ENCODE measurements at regions not wholly inside any gene's neighbourhood (a gene's known extent, or its start where the extent isn't known, plus 50 kb on each side); places are given as distances from the start of the nearest gene placed in this dataset.

- no peak for DNase-seq (ENCODE audit: low read depth)
- H3K4me3 ChIP-seq (ENCODE audit: low read depth, low read length): no peak overlapping the region
- no peak for TF ChIP-seq CTCF (IDR thresholded peaks at IDR 0.05; ENCODE audit: insufficient read depth, low read depth, low read length)
- no peaks in the 10 kb centered on the region for H3K36me3 ChIP-seq (ENCODE audit: control insufficient read depth, insufficient read depth, low read length)
- CTCF ChIA-PET: no interaction called here
- no peaks in the 10 kb centered on the region for H3K27me3 ChIP-seq (ENCODE audit: control insufficient read depth, insufficient read depth, low read length)
- POLR2A ChIA-PET: no interaction called here
These were observed 73.9 kb downstream of the TEX29 start for GRCh38 chr13:111394211-111394922.

- DNase-seq (ENCODE audit: low read depth): no peak
- Histone ChIP-seq H3K36me3 (ENCODE audit: control insufficient read depth, insufficient read depth, low read length) (no peaks in the 10 kb centered on the region), H3K27me3 (ENCODE audit: control insufficient read depth, insufficient read depth, low read length) (no peaks in the 10 kb centered on the region), H3K4me3 (ENCODE audit: low read depth, low read length) (no peak overlapping the region)
- ChIA-PET CTCF (no interaction called here), POLR2A (no interaction called here)
- TF ChIP-seq CTCF (IDR thresholded peaks at IDR 0.05; ENCODE audit: insufficient read depth, low read depth, low read length): no peak
These were observed 75.3 kb downstream of the TEX29 start for GRCh38 chr13:111395511-111396393.

GRCh38 chr13:111396457-111396856, 76.0 kb downstream of the TEX29 start:
- CTCF ChIA-PET: no interaction called here
- no peaks in the 10 kb centered on the region for H3K36me3 ChIP-seq (ENCODE audit: control insufficient read depth, insufficient read depth, low read length)
- H3K27me3 ChIP-seq (ENCODE audit: control insufficient read depth, insufficient read depth, low read length): no peaks in the 10 kb centered on the region
- H3K4me3 ChIP-seq (ENCODE audit: low read depth, low read length): no peak overlapping the region
- DNase-seq (ENCODE audit: low read depth): no peak
- POLR2A ChIA-PET: no interaction called here
- TF ChIP-seq CTCF (IDR thresholded peaks at IDR 0.05; ENCODE audit: insufficient read depth, low read depth, low read length): no peak

DNA sequence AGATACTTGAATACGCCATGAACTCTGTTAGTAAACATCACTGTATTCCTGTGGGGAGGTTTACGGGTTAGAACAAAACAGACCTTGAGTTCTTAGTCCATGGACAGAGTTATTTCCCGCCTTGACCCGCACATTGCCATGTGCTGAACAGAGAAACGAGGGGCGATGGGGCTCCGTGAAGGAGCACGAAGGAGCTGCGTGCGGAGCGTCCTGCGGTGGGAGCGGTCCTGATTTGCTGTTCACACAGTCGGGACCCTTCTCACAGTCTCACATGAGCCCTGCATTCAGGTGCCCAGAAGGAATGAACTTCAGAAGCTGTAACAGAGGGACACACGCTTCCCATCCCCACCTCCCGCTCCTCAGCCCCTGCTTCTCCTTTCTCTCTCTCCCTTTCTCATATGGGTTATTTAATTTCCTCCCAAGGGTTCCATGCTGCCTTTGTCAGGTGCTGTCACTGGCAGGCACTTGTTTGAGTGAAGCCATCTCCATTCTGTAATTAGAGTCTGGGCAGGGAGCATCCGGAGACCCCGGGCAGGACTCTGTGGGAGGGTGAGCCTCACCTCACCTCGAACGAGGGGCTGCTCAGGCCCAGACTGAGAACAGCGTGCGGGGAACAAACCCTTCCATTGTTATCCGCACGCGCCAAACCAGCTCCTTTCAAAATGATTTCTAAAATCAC, 76.9 kb downstream of the TEX29 start:
- ChIA-PET CTCF (no interaction called here), POLR2A (no interaction called here)
- no peak for TF ChIP-seq CTCF (IDR thresholded peaks at IDR 0.05; ENCODE audit: insufficient read depth, low read depth, low read length)
- Histone ChIP-seq H3K36me3 (ENCODE audit: control insufficient read depth, insufficient read depth, low read length) (no peaks in the 10 kb centered on the region), H3K27me3 (ENCODE audit: control insufficient read depth, insufficient read depth, low read length) (no peaks in the 10 kb centered on the region), H3K4me3 (ENCODE audit: low read depth, low read length) (no peak overlapping the region)
- DNase-seq (ENCODE audit: low read depth): no peak

DNA sequence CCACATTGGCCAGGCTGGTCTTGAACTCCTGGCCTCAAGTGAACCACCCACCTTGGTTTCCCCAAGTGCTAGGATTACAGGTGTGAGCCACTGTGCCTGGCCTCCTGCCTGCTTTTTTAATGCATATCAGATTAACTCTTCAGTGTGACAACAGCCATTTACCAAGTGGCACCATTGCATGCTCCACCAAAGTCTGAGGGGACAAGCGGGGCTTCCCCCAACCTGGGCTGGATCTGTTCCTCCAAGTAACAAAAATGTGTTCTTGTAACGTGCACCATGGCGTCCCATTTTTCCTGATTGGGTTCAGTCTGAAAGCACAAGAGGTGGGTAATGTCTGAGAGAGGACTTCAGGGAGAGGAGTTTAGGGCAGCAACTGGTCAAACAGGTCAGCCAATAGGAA, 77.8 kb downstream of the TEX29 start:
- ChIA-PET POLR2A (no interaction called here), CTCF (no interaction called here)
- Histone ChIP-seq H3K27me3 (ENCODE audit: control insufficient read depth, insufficient read depth, low read length) (no peaks in the 10 kb centered on the region), H3K36me3 (ENCODE audit: control insufficient read depth, insufficient read depth, low read length) (no peaks in the 10 kb centered on the region), H3K4me3 (ENCODE audit: low read depth, low read length) (no peak overlapping the region)
- DNase-seq (ENCODE audit: low read depth): no peak
- no peak for TF ChIP-seq CTCF (IDR thresholded peaks at IDR 0.05; ENCODE audit: insufficient read depth, low read depth, low read length)
